NCI-H748 (cell line): ENCODE measurements at regions not wholly inside any gene's neighbourhood (a gene's known extent, or its start where the extent isn't known, plus 50 kb on each side); places are given as distances from the start of the nearest gene placed in this dataset.

Experiments
- DNase-seq: peaks from one replicate; lab custom pipeline; 2025; ENCODE audit not compliant: unreplicated experiment; lab: John Stamatoyannopoulos, UW

DNA sequence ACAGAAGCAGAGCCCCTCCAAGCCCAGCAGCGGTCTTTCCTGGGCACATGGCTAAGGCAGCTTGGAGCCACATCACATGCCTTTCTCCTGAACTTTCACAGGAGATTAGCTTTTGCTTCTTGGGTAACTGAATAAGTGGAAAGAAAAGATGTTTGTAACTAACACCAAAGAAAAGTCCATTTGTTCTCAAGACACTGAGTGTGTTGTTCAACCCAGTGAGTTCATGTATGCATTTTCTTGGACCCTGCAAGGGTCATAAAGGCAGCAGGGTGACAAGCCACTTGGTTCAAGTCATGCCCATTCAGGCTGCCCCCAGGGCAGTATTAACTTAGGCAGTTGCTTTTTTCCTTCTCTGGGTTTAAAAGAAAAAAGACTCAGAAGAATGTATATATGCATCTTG is 203.4 kb downstream of the FAM76B start:
- no peak for DNase-seq

DNA sequence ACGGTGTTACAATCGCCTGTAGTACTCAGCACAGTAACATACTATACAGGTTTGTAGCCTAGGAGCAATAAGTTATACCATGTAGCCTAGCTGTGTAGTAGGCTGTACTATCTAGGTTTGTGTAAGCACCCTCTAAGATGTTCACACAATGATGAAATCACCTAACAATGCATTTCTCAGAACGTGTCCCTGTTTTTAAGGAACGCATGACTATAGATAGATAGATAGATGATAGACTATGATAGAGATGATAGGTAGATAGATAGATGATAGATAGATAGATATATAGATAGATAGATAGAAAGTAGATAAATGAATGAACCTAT is 203.9 kb downstream of the FAM76B start:
- DNase-seq = no peak

DNA sequence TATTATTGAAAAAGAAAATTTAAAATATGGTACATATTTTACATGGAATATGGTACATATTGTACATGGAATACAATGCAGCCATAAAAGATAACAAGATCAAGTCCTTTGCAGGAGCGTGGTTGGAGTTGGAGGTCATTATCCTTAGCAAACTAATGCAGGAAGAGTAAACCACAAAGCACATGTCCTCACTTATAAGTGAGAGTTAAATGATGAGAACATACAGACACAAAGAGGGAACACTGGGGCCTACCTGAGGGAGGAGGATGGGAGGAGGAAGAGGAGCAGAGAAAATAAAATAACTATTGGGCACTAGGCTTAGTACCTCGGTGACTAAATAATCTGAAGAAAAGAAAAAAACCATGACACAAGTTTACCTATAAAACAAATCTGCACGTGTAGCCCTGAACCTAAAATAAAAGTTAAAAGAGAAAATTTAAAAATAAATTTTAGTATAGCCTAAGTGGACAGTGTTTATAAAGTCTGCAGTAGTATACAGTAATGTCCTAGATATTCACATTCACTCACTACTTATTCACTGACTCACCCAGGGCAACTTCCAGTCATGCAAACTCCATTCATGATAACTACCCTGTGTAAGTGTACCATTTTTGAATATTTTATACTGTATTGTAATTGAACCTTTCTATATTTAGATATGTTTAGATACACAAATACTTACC is 204.4 kb downstream of the FAM76B start:
- no peak for DNase-seq

DNA sequence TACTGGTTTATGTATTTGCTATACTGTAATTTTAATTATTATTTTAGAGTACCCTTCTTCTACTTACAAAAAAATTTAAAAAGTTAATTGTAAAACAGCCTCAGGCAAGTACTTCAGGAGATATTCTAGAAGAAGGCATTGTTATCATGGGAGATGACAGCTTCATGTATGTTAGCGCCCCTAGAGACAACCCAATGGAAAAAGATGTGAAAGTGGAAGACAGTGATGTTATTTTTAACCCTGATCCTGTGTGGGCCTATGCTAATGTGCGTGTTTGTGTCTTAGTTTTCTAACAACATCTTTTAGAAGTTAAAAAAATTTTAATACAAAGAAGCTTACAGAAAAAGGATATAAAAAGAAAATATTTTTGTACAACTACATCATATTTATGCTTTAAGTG is 205.0 kb downstream of the FAM76B start:
- no peak for DNase-seq

DNA sequence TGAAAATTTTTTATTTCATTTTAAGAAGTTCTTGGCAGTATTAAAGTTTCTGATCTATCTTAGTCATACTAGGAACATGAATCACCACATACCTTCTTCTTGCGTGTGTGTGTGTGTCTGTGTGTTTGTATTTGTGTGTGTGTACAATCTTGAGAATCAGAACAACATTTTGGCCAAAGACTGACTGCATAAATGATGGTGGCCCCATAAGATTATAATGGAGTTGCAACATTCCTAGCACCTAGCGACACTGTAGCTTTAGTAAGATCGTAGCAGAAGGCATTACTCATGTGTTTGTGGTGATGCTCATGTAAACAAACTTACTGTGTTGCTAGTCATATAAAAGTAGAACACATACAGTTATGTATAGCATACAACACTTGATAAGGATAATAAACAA is 205.4 kb downstream of the FAM76B start:
- no peak for DNase-seq

DNA sequence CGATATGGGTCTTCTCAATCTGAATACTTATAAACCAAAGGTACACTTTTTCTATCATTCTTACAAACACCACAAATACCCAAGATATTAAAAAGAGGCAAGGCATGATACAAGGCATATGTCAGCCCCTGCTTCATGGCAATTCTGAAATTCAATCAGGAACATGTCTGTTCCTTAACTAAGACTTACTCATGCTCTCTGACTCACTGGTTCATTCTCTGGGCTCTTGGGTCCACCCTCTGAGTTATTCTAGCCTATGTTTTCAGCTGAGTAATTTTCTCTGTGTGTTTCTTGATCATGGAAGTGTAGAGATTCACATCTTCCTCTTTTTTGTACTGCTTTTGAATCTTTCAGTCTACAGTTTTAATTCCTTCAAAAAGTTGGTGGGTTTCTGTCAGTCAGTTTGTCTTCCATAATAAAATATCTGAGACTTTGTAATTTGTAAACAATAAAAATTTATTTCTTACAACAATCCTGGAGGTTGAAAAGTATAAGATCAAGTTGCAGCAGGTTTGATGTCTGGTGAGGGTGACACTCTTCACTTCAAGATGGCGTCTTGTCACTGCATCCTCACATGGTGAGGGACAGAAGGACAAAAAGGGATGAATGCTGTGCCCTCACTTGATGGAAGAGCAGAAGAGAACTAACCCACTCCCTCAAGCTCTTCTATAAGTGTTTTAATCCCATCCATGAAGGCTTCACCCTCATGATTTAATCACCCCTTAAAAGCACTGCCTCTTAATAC is 211.7 kb downstream of the FAM76B start:
- DNase-seq = no peak

DNA sequence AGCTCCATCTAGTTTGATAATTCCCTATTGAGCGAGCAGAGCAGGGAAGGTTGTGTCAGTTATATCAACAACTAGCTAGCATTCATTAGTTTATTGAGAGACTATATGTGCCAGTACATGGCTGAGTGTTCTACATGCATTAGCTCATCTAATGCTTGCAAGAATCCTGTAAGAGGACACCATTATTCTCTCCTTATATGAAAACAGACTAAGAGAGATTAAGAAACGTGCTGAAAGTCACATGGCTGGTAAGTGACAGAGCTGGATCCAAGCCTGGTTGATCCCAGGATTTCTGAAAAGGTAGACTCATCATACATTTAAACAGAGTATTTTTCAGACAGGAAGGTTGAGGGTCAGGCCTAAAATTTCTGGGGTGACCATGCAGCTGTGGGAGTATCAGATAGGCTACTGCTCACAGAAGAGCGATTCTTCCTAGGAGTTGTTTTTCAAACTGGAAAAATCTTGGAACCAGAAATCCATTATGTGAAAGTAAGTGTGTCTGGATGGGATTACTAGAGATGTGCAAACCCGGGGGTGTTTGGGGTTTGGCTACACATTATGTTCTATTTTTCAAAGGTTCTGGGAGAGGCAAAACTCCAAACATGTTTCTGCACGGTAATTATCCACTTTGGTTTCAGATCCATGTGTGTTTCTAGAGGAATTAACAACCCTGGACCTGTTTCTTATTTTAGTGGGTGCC is 213.3 kb downstream of the FAM76B start:
- no peak for DNase-seq

DNA sequence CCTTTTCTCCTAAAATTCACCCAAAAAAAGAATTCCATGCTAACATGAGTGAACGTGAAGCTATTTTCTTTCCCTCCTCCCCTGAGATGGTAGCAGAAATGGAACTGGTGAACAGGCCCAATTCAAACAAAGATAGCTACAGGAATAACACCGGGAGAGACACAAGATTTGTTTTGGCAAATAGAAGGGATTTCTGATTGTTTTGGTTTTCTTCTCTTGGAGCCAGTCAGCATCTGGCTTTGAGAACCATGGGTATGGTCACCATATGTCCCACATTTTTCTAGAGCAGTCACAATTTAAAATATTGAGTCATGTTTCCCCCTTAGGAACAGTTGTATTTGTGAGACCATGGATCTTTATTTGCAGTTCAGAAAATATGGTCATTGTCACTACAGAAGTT is 214.1 kb downstream of the FAM76B start:
- DNase-seq = no peak

DNA sequence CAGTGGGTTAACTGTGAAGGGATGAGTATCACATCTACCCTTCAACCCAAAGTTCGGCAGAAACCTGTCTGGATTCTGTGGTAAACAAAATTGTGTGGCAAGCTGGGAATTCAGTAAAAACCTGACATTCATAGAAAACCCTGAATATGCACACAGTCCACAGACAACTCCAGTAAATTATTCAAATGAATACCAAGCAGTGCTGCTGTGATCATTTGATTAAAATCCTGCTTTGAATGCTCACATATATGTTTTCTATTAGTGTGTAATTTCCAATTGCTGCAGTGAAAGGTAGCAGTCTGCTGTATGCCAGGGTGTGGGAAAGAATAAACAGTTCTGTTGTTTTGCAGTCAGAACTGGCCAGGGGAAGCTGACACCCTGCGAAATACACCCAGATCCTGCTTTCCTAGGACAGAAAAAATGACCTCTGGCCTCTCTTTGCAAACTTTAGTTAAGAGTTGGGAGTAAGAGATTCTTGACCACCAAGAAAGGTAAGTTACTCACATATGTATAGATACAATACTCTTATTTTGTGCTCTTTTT is 217.8 kb downstream of the FAM76B start:
- DNase-seq = no peak

DNA sequence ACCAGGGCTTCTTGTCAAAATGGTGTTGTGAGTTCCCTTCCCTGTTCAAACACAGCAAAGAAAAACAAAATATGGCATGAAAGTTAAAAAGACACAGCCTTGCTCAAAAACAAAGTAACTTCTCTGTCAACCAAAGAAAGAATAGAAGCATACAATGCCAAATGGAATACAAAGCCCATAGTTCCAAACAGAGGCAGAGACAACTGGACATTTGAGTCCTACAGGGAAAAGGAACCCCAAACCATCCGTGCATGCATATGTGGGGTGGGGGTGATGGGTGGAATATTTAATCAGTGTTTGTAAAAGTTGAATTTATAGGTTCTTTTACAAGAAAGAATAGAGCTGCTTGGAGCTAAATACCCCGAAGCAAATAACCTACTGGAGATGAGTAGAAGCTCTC is 218.7 kb downstream of the FAM76B start:
- DNase-seq = no peak

DNA sequence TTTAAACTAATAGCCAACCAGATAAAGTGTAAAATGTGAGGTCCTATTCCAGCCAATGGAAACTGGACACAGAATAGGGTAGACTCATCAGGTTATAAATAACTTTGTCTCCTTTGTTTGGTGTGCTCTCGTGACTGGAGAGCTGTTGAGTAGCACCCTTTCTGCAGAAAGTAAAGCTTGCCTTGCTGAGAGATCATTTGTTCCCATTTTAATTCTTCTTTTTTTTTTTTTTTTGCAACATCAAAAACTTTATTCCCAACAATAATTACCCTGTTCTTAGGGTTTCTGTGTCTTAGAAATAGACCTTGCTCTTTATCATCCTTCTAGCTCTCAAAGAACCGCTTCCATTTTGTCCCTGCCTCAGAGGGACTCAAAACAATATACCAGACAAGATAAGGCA is 220.4 kb downstream of the FAM76B start:
- DNase-seq = no peak

DNA sequence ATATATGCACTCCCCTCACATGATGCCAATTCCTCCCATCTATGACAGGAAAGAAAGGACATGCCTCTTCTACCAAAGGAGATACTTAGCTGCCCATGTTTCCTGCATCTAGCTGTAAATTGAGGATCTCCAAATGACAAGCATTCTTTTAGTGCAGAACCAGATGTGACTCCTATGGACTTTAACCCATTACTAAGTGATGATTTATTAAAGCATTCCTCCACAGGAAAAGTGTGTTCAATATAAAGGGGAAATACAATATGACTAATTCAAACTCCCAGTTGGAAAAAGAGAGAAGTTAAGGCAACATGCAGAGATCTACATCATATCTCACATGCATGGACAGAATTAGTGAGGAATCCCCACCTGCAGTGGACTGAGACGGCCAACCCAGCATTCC is 221.3 kb downstream of the FAM76B start:
- no peak for DNase-seq

DNA sequence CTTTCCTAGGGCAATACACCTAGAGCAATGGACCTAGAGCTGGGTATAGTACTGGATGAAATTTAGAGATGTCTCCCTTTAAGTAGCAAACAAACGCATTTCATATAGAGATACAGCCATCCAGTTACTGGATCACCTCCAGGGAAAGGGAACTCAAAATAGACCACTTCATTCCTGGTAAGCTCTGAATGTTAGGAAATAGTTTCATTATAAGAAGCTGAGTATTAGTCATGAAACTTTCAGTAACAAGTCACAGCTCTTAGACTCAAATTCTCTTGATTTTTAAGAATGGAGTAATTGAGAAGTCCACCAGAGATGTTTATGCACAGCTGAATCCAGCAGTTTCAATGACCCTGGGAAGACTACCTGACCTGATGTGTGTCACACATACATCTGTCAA is 221.9 kb downstream of the FAM76B start:
- no peak for DNase-seq

DNA sequence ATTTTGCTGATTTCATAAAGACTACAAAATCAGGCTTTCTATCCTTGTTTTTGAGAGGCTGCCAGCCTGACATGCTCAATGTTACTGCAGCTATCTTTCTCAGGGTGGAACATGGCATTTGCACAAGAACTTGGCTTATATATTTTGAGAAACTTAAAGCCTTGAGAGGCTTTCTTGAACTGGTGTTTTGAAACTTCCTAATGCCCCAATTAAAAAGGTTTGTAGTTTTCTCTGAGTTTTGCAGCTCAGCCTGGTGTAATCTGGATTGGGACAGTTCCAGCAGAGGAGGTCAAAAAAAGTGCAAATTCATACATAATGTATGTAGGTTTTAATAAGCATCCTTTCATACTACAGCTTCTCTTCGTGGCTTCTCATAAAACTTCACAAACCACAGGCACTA is 223.4 kb downstream of the FAM76B start:
- DNase-seq = no peak

DNA sequence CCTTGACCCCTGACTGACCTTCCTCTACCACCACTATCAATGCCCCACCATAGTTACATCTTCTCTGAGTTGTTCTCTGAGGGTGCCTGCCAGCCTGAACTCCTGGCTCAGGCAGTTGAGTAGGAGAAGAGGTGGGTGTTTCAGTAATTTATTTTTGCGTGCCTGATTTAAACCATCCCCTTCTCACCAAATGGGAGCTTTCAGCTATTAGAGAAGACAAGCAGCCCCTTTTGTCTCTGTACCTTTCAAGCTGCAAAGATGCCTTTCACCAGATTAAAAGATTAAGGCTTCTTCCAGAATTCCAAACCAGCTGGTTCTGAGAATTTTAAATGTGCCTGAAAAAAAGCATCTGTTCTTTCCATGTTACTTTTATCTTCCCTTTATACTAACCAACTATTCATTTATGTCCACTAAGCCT is 223.8 kb downstream of the FAM76B start:
- no peak for DNase-seq

DNA sequence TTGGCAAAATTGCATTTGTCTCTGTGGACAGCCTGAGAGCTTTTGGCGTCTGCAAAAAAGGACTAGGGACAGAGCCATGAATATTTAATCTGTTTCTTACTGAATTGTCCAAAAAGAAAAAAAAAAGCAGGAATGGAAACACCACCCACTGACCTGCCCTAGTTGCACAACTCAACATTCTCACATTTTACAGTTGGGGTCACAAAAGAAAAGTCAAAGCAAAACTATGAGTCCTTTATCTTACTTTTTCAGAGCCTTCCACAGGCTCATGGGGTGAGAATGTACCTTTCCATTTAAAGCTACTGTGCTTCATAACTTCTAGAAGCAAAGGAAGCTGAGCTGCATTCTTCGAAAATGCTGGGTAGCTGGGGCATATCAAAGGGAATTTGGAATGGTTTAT is 225.7 kb downstream of the FAM76B start:
- DNase-seq = no peak

DNA sequence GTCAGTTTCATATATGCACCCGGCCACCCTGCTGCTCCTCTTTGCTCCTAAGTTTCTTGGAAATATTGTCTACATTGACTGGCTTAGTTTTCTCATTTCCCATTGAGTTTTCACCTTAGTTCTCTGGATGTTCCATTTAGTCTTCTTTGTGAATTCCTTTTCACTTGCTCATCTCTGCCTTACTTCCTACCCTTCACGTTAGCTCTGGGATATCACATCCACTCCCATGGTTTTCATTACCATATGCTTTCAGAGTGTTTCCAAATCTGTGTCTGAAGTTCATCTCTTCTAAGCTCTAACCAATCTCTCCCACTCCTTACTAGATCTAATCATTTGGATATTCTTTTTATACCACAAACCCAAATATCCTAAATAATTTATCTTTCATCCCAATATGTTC is 226.4 kb downstream of the FAM76B start:
- no peak for DNase-seq

DNA sequence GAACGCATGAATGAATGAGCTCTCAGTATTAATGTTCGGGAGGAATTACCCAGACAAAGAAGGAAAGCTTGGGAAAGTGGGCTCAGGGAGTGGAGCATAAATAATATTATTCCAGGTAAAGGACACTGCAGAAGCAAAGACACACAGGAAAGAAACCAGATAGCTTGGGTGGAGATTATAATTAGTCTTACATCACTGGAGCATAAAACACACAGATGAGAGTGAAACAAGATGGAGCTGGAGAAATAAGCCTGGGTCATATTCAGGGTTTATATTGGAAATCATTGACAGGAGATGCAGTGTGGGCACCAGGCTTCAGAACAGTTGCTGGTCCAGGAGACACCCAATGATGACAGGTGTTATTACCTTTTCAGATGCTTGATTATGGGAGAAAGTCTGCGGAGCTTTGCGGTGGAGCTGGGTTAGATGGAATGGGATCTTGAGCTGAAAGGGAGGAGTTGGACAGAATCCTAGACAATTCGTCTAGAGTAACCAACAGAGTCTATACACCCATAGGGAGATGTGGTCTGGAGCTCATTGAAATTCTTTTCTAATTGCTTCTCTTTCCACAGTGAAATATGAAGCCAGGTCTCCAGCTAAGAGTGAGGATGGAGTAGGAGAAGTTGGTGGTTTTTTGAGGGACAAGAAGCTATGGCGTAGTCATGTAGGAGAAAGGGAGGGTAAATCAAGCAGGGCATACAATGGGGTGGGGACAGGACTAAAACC is 227.2 kb downstream of the FAM76B start:
- peak; percentile 4 for DNase-seq

DNA sequence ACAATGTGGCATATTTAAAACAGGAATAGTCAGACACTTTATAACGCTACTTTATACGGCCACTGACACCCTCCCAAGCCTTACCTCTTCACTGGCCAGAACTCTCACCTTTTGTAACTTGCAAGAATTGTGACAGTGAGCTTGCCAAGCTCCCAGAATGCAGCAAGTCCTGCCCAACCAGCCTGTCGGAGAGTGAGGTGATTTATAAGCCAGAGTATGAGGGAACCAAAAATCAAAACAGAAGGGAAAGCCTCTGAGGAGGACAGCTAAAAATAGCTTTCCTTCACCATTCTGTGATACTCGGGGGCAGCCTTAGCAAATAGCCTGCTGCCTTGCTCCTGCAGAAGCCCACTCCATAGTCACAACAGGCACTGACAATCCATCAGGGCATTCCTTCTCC is 229.7 kb downstream of the FAM76B start:
- no peak for DNase-seq

DNA sequence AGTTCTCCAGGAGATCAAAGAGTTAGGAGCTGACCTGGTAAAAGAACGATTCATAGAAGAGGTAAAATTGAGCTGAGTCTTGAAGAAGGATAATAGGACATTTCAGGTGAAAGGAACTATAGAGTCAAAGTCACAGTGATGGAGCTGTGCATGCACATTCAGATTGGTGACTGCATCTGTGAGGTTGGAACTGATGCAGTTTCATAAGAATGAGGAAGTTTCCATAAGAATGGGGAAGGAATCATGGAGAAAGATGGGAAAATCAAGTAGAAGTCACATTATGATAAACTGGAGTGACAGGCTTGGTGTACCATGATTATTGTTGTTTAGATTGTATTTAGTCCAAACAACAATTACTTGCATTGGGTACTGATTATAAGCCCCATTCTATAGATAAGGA is 232.2 kb downstream of the FAM76B start:
- no peak for DNase-seq

DNA sequence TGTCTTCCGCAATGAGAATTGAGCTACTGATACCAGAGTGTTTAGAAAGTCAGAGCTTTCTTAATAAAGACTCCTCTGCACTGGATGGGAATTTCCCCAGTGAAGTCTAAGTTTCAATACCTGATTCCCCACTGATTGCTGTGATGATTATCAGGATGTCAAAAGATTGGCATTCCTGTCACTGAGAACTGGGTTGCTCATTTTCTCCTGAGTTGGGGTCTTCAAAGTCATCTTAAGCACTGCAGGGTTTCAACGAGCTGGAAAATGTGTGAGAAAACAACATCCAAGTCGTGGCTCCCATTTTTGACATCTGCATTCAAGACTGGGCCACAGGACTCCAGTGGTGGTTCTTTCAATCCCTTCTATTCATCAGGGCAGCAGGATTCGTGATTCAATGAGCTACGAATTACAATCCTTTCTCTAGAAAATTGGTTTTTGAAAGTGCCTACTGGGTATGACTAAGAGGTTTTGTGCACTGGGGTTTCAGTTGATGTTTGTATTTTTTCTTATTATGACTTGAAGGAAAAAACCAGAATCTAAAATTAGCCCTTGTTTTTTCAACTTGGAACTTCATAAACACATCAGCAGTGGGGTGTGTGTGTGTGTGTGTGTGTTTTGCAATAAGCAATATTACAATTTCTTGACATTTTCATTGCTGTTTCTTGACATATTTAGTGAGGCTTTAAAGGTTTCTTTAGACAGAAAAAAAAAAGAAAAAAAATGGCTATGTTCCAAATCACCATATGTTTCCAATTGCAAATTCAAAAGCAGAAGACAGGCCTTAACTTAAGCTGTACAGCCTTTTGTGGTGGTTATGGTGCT is 233.0 kb downstream of the FAM76B start:
- no peak for DNase-seq
